ENCODE measurements at regions not wholly inside any gene's neighbourhood (a gene's known extent, or its start where the extent isn't known, plus 50 kb on each side); places are given as distances from the start of the nearest gene placed in this dataset.

- no peak for DNase-seq (ENCODE audit: low read depth)
These were observed 125.9 kb upstream of the FSTL4 start for GRCh38 chr5:133738271-133738670.

GRCh38 chr5:133736512-133736911 is 124.2 kb upstream of the FSTL4 start:
- no peak for DNase-seq (ENCODE audit: low read depth)

- DNase-seq (ENCODE audit: low read depth): no peak
These were observed 123.0 kb upstream of the FSTL4 start for GRCh38 chr5:133735346-133735745.

- no peak for DNase-seq (ENCODE audit: low read depth)
These were observed 122.6 kb upstream of the FSTL4 start for GRCh38 chr5:133734916-133735315.

- no peak for DNase-seq (ENCODE audit: low read depth)
These were observed 120.2 kb upstream of the FSTL4 start for GRCh38 chr5:133732536-133732935.

- DNase-seq (ENCODE audit: low read depth): no peak
These were observed 119.6 kb upstream of the FSTL4 start for GRCh38 chr5:133731951-133732350.

GRCh38 chr5:133730866-133731265 is 118.5 kb upstream of the FSTL4 start:
- no peak for DNase-seq (ENCODE audit: low read depth)

GRCh38 chr5:133730346-133730745 is 118.0 kb upstream of the FSTL4 start:
- no peak for DNase-seq (ENCODE audit: low read depth)

- no peak for DNase-seq (ENCODE audit: low read depth)
These were observed 117.5 kb upstream of the FSTL4 start for GRCh38 chr5:133729800-133730199.

GRCh38 chr5:133728475-133728874 is 116.1 kb upstream of the FSTL4 start:
- no peak for DNase-seq (ENCODE audit: low read depth)

- DNase-seq (ENCODE audit: low read depth): no peak
These were observed 115.3 kb upstream of the FSTL4 start for GRCh38 chr5:133727636-133728035.

- no peak for DNase-seq (ENCODE audit: low read depth)
These were observed 111.5 kb upstream of the FSTL4 start for GRCh38 chr5:133723651-133724366.

GRCh38 chr5:133723126-133723525 is 110.8 kb upstream of the FSTL4 start:
- DNase-seq (ENCODE audit: low read depth): no peak

- no peak for DNase-seq (ENCODE audit: low read depth)
These were observed 109.0 kb upstream of the FSTL4 start for GRCh38 chr5:133721365-133721764.

GRCh38 chr5:133718457-133718856 is 106.1 kb upstream of the FSTL4 start:
- DNase-seq (ENCODE audit: low read depth): no peak

GRCh38 chr5:133716532-133717183 is 104.3 kb upstream of the FSTL4 start:
- no peak for DNase-seq (ENCODE audit: low read depth)

- DNase-seq (ENCODE audit: low read depth): no peak
These were observed 103.3 kb upstream of the FSTL4 start for GRCh38 chr5:133715616-133716015.

- no peak for DNase-seq (ENCODE audit: low read depth)
These were observed 102.9 kb upstream of the FSTL4 start for GRCh38 chr5:133715216-133715615.

GRCh38 chr5:133714161-133714915 is 102.0 kb upstream of the FSTL4 start:
- DNase-seq (ENCODE audit: low read depth): peak; percentile 17

GRCh38 chr5:133713751-133714150 is 101.4 kb upstream of the FSTL4 start:
- no peak for DNase-seq (ENCODE audit: low read depth)

GRCh38 chr5:133713209-133713608 is 100.9 kb upstream of the FSTL4 start:
- no peak for DNase-seq (ENCODE audit: low read depth)

- DNase-seq (ENCODE audit: low read depth): no peak
These were observed 100.2 kb upstream of the FSTL4 start for GRCh38 chr5:133712562-133712961.

- no peak for DNase-seq (ENCODE audit: low read depth)
These were observed 96.9 kb upstream of the FSTL4 start for GRCh38 chr5:133709209-133709725.

Data from amniotic epithelial cell (primary cell).